Gastrocnemius medialis (tissue), 4 donors: ENCODE measurements at regions not wholly inside any gene's neighbourhood (a gene's known extent, or its start where the extent isn't known, plus 50 kb on each side); places are given as distances from the start of the nearest gene placed in this dataset.

ENCODE experiments used
- POLR2A ChIP-seq, 2 donors: fragments of 450-650 bp; IDR thresholded peaks; one replicate each; pipeline ENCODE4 v1.6.1; 2017; ENCODE audit warnings: antibody characterized with exemption in 2 of 2, mild to moderate bottlenecking in 2 of 2, moderate library complexity in 2 of 2
- TF ChIP-seq, protein P1 (sequence below), 5 experiments: fragments of 450-650 bp in 3 of 5; fragments of 200-600 bp in 2 of 5; sonication (generic) in 2 of 5; IDR thresholded peaks in 4 of 5; conservative IDR thresholded peaks in 1 of 5; 1 replicate in 4 of 5; 2 replicates in 1 of 5; pipeline ENCODE4 v1.5.1; 2016 to 2019; ENCODE audit warnings: antibody characterized with exemption in 5 of 5, mild to moderate bottlenecking in 3 of 5, moderate library complexity in 3 of 5

- no peak for TF ChIP-seq POLR2A (IDR thresholded peaks at IDR 0.05)
- TF ChIP-seq, protein P1, sequence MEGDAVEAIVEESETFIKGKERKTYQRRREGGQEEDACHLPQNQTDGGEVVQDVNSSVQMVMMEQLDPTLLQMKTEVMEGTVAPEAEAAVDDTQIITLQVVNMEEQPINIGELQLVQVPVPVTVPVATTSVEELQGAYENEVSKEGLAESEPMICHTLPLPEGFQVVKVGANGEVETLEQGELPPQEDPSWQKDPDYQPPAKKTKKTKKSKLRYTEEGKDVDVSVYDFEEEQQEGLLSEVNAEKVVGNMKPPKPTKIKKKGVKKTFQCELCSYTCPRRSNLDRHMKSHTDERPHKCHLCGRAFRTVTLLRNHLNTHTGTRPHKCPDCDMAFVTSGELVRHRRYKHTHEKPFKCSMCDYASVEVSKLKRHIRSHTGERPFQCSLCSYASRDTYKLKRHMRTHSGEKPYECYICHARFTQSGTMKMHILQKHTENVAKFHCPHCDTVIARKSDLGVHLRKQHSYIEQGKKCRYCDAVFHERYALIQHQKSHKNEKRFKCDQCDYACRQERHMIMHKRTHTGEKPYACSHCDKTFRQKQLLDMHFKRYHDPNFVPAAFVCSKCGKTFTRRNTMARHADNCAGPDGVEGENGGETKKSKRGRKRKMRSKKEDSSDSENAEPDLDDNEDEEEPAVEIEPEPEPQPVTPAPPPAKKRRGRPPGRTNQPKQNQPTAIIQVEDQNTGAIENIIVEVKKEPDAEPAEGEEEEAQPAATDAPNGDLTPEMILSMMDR (IDR thresholded peaks at IDR 0.05 in 4 of 5, conservative IDR thresholded peaks at IDR 0.05 in 1 of 5), result no peak
Measured at GRCh38 chr17:79251824-79252223, 177.2 kb downstream of the ENGASE start.
